HEK293 (cell line): ENCODE measurements at regions not wholly inside any gene's neighbourhood (a gene's known extent, or its start where the extent isn't known, plus 50 kb on each side); places are given as distances from the start of the nearest gene placed in this dataset.

Experiments
- CTCF ChIA-PET: fragments of 350-600 bp; formaldehyde crosslinking; extraction: SDS; loops from one replicate; lab custom pipeline; 2021; ENCODE audit warnings: antibody characterized with exemption; lab: Yijun Ruan, JAX
- POLR2A ChIA-PET: fragments of 300-600 bp; formaldehyde crosslinking; extraction: SDS; loops from one replicate; lab custom pipeline; 2020; ENCODE audit warnings: antibody characterized with exemption, inconsistent platforms; lab: Yijun Ruan, JAX
- H3K27ac ChIP-seq: fragments of 200-500 bp; sonication (Bioruptor generic); 2 replicates; pipeline ENCODE4 v1.5.1; 2014; ENCODE audit warnings: low read depth, low read length, control low read depth, inconsistent platforms; ENCODE audit errors: extremely low read depth
- H3K36me3 ChIP-seq, 2 experiments: fragments of 200-500 bp in 1 of 2; sonication (Bioruptor generic) in 1 of 2; 1 replicate in 1 of 2; 2 replicates in 1 of 2; pipeline ENCODE4 v1.5.1; 2014 to 2017; ENCODE audit warnings: inconsistent platforms in 2 of 2, low read length in 2 of 2; ENCODE audit not compliant: control insufficient read depth in 2 of 2, insufficient read depth in 1 of 2
- H3K4me1 ChIP-seq: fragments of 200-500 bp; sonication (Bioruptor generic); 2 replicates; pipeline ENCODE4 v1.5.1; 2014; ENCODE audit warnings: mild to moderate bottlenecking, low read length, inconsistent platforms; ENCODE audit not compliant: control insufficient read depth, insufficient read depth
- H3K4me3 ChIP-seq: 2 replicates; pipeline ENCODE4 v1.5.1; 2011; ENCODE audit warnings: low read depth, mild to moderate bottlenecking, control low read depth, low read length, moderate library complexity
- H3K9me3 ChIP-seq: fragments of 200-500 bp; sonication (Bioruptor generic); 2 replicates; pipeline ENCODE4 v1.5.1; 2014; ENCODE audit warnings: low read depth, low read length, inconsistent platforms; ENCODE audit not compliant: control insufficient read depth, insufficient read depth
- EGR2 ChIP-seq: fragments of 450-650 bp; formaldehyde crosslinking; IDR thresholded peaks from 2 replicates; pipeline ENCODE4 v1.5.1; 2016; ENCODE audit warnings: low read depth, missing biosample characterization, missing genetic modification characterization
- KLF7 ChIP-seq: fragments of 450-650 bp; formaldehyde crosslinking; IDR thresholded peaks from 2 replicates; pipeline ENCODE4 v1.5.1; 2016; ENCODE audit warnings: missing biosample characterization, missing genetic modification characterization, borderline replicate concordance
- KLF8 ChIP-seq: fragments of 450-650 bp; formaldehyde crosslinking; IDR thresholded peaks from 2 replicates; pipeline ENCODE4 v1.5.1; 2016; ENCODE audit warnings: missing biosample characterization, missing genetic modification characterization
- PRDM1 ChIP-seq: fragments of 450-650 bp; formaldehyde crosslinking; IDR thresholded peaks from 2 replicates; pipeline ENCODE4; 2016; ENCODE audit warnings: missing biosample characterization, missing genetic modification characterization
- REPIN1 ChIP-seq: fragments of 450-650 bp; formaldehyde crosslinking; IDR thresholded peaks from 2 replicates; pipeline ENCODE4 v1.5.1; 2017; ENCODE audit warnings: missing biosample characterization, missing genetic modification characterization, low read depth
- SP3 ChIP-seq: fragments of 450-650 bp; formaldehyde crosslinking; IDR thresholded peaks from 2 replicates; pipeline ENCODE4 v1.5.1; 2016; ENCODE audit warnings: missing biosample characterization, missing genetic modification characterization
- ZBTB17 ChIP-seq: fragments of 450-650 bp; formaldehyde crosslinking; IDR thresholded peaks from 2 replicates; pipeline ENCODE4 v1.5.1; 2016; ENCODE audit warnings: missing biosample characterization, missing genetic modification characterization
- ZEB2 ChIP-seq: fragments of 450-650 bp; formaldehyde crosslinking; IDR thresholded peaks from 2 replicates; pipeline ENCODE4 v1.5.1; 2016; ENCODE audit warnings: missing biosample characterization, missing genetic modification characterization
- ZNF175 ChIP-seq: fragments of 450-650 bp; formaldehyde crosslinking; IDR thresholded peaks from 2 replicates; pipeline ENCODE4 v1.5.1; 2016; ENCODE audit warnings: missing biosample characterization, missing genetic modification characterization
- ZNF266 ChIP-seq: fragments of 450-650 bp; formaldehyde crosslinking; IDR thresholded peaks from 2 replicates; pipeline ENCODE4 v1.5.1; 2016; ENCODE audit warnings: missing biosample characterization, missing genetic modification characterization, low read depth
- ZNF366 ChIP-seq: fragments of 450-650 bp; formaldehyde crosslinking; conservative IDR thresholded peaks from 2 replicates; pipeline ENCODE4 v1.5.1; 2016; ENCODE audit warnings: missing biosample characterization, missing genetic modification characterization
- ZNF37A ChIP-seq: fragments of 450-650 bp; IDR thresholded peaks from 2 replicates; pipeline ENCODE4 v1.5.1; 2018; ENCODE audit warnings: missing biosample characterization, missing genetic modification characterization
- ZNF391 ChIP-seq: fragments of 450-650 bp; formaldehyde crosslinking; IDR thresholded peaks from 2 replicates; pipeline ENCODE4 v1.5.1; 2016; ENCODE audit warnings: low read depth, missing biosample characterization, missing genetic modification characterization, borderline replicate concordance
- ZNF561 ChIP-seq: fragments of 450-650 bp; IDR thresholded peaks from 2 replicates; pipeline ENCODE4 v1.5.1; 2018; ENCODE audit warnings: missing biosample characterization, missing genetic modification characterization, borderline replicate concordance
- ZNF621 ChIP-seq: fragments of 450-650 bp; formaldehyde crosslinking; IDR thresholded peaks from 2 replicates; pipeline ENCODE4 v1.5.1; 2017; ENCODE audit warnings: missing biosample characterization, missing genetic modification characterization
- TF ChIP-seq, protein P1 (sequence below): fragments of 450-650 bp; formaldehyde crosslinking; IDR thresholded peaks from 2 replicates; pipeline ENCODE4 v1.5.1; 2017; ENCODE audit warnings: missing biosample characterization, missing genetic modification characterization
- TF ChIP-seq, protein P2 (sequence below): fragments of 450-650 bp; formaldehyde crosslinking; IDR thresholded peaks from 2 replicates; pipeline ENCODE4 v1.5.1; 2016; ENCODE audit warnings: missing biosample characterization, missing genetic modification characterization
- TF ChIP-seq, protein P3 (sequence below): fragments of 450-650 bp; formaldehyde crosslinking; IDR thresholded peaks from 2 replicates; pipeline ENCODE4 v1.5.1; 2017; ENCODE audit warnings: missing biosample characterization, missing genetic modification characterization

GRCh38 chr16:48047720-48048119 lies 108.1 kb downstream of the ABCC12 start:
- Histone ChIP-seq H3K9me3 (no peaks in the 10 kb centered on the region), H3K4me1 (no peaks in the 10 kb centered on the region), H3K36me3 (no peaks in the 10 kb centered on the region), H3K27ac (no peak overlapping the region), H3K4me3 (no peak overlapping the region)
- ChIA-PET CTCF (interaction anchor here (0.7 kb wide), 1 partner anchor 1584 kb away, joined by 3 read pairs; no protein-coding TSS in a partner anchor), POLR2A (no interaction called here)
- TF ChIP-seq ZNF37A (tag by site-specific recombination) (no peak), ZNF175 (tag by site-specific recombination) (no peak), ZNF561 (tag by site-specific recombination) (no peak), KLF8 (no peak), ZNF621 (no peak), SP3 (no peak), ZNF391 (no peak), REPIN1 (no peak), KLF7 (no peak), ZEB2 (tag by site-specific recombination) (no peak)
- TF ChIP-seq, protein P1, sequence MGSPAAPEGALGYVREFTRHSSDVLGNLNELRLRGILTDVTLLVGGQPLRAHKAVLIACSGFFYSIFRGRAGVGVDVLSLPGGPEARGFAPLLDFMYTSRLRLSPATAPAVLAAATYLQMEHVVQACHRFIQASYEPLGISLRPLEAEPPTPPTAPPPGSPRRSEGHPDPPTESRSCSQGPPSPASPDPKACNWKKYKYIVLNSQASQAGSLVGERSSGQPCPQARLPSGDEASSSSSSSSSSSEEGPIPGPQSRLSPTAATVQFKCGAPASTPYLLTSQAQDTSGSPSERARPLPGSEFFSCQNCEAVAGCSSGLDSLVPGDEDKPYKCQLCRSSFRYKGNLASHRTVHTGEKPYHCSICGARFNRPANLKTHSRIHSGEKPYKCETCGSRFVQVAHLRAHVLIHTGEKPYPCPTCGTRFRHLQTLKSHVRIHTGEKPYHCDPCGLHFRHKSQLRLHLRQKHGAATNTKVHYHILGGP (tag by site-specific recombination), result no peak

- Histone ChIP-seq H3K9me3 (no peaks in the 10 kb centered on the region), H3K4me1 (no peaks in the 10 kb centered on the region), H3K36me3 (no peaks in the 10 kb centered on the region), H3K27ac (no peak overlapping the region), H3K4me3 (no peak overlapping the region)
- TF ChIP-seq PRDM1 (0 out of 2 replicates have a peak, but pooled peaks have one; percentile 39), REPIN1 (no peak), EGR2 (tag by site-specific recombination) (peak; percentile 28; the same call in 1 of the 2 replicates)
- TF ChIP-seq, protein P2, sequence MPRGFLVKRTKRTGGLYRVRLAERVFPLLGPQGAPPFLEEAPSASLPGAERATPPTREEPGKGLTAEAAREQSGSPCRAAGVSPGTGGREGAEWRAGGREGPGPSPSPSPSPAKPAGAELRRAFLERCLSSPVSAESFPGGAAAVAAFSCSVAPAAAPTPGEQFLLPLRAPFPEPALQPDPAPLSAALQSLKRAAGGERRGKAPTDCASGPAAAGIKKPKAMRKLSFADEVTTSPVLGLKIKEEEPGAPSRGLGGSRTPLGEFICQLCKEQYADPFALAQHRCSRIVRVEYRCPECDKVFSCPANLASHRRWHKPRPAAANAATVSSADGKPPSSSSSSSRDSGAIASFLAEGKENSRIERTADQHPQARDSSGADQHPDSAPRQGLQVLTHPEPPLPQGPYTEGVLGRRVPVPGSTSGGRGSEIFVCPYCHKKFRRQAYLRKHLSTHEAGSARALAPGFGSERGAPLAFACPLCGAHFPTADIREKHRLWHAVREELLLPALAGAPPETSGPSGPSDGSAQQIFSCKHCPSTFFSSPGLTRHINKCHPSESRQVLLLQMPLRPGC (tag by site-specific recombination), result no peak
- TF ChIP-seq, protein P3, sequence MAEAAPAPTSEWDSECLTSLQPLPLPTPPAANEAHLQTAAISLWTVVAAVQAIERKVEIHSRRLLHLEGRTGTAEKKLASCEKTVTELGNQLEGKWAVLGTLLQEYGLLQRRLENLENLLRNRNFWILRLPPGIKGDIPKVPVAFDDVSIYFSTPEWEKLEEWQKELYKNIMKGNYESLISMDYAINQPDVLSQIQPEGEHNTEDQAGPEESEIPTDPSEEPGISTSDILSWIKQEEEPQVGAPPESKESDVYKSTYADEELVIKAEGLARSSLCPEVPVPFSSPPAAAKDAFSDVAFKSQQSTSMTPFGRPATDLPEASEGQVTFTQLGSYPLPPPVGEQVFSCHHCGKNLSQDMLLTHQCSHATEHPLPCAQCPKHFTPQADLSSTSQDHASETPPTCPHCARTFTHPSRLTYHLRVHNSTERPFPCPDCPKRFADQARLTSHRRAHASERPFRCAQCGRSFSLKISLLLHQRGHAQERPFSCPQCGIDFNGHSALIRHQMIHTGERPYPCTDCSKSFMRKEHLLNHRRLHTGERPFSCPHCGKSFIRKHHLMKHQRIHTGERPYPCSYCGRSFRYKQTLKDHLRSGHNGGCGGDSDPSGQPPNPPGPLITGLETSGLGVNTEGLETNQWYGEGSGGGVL (tag by site-specific recombination), result peak; percentile 53
- ChIA-PET CTCF (interaction anchor here (0.6 to 0.7 kb wide), 2 partner anchors 668 to 1584 kb away, joined by 3 read pairs; no protein-coding TSS in a partner anchor), POLR2A (no interaction called here)
These were observed 108.6 kb downstream of the ABCC12 start for GRCh38 chr16:48047241-48047640.

GRCh38 chr16:48044117-48044516 lies 111.7 kb downstream of the ABCC12 start:
- Histone ChIP-seq H3K4me1 (no peaks in the 10 kb centered on the region), H3K36me3 (no peaks in the 10 kb centered on the region), H3K4me3 (no peak overlapping the region), H3K27ac (no peak overlapping the region), H3K9me3 (no peaks in the 10 kb centered on the region)
- ChIA-PET POLR2A (no interaction called here), CTCF (no interaction called here)
- TF ChIP-seq ZBTB17 (peak; percentile 98), ZNF366 (peak; percentile 84), ZNF266 (tag by site-specific recombination) (no peak)
